Mucosa of stomach (tissue), 1 donor: ENCODE measurements at regions not wholly inside any gene's neighbourhood (a gene's known extent, or its start where the extent isn't known, plus 50 kb on each side); places are given as distances from the start of the nearest gene placed in this dataset.
A peak's percentile ranks its signal among the peaks of the same experiment; 100 is the strongest.

ENCODE experiments used
- H3K27me3 ChIP-seq: one replicate; pipeline ENCODE4 v1.7.0; 2013; ENCODE audit warnings: mild to moderate bottlenecking, low read length; ENCODE audit not compliant: control insufficient read depth, insufficient read depth
- H3K36me3 ChIP-seq: one replicate; pipeline ENCODE4 v1.7.0; 2013; ENCODE audit warnings: low read length; ENCODE audit not compliant: control insufficient read depth, insufficient read depth
- H3K4me1 ChIP-seq: one replicate; pipeline ENCODE4 v1.7.0; 2013; ENCODE audit warnings: mild to moderate bottlenecking, low read length; ENCODE audit not compliant: control insufficient read depth, insufficient read depth
- H3K4me3 ChIP-seq: one replicate; pipeline ENCODE4 v1.7.0; 2013; ENCODE audit warnings: low read length
- H3K9ac ChIP-seq: one replicate; pipeline ENCODE4 v1.7.0; 2013; ENCODE audit warnings: mild to moderate bottlenecking, low read length, moderate library complexity
- H3K9me3 ChIP-seq: one replicate; pipeline ENCODE4 v1.7.0; 2013; ENCODE audit warnings: mild to moderate bottlenecking, low read length, moderate library complexity; ENCODE audit not compliant: control insufficient read depth
- donor health status: Pancreatic carcinoma.

DNA sequence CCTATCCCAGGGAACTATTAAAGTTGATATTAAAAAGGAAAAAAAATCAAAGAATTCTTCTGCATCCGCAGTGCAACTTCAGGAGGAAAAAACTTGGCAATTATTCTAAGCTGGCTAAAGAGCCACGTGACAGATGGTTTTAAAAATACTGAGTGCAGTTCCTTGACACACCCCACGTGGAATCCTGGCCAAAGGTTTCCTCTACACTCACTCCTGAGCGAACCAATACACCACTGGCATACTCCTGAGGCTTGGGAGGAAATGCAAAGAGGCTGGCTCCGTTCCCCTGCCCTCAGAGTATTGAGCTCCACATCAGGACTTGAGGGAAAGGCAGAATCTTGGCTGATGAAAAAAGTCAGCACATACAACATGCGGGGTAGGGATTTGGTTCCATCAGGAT lies 133.8 kb upstream of the ATP6AP2 start:
- Histone ChIP-seq H3K9me3 (no peaks in the 10 kb centered on the region), H3K4me3 (no peak overlapping the region), H3K27me3 (no peaks in the 10 kb centered on the region), H3K36me3 (no peaks in the 10 kb centered on the region), H3K9ac (no peak overlapping the region), H3K4me1 (peaks cover 5% of the 10 kb centered on the region)

DNA sequence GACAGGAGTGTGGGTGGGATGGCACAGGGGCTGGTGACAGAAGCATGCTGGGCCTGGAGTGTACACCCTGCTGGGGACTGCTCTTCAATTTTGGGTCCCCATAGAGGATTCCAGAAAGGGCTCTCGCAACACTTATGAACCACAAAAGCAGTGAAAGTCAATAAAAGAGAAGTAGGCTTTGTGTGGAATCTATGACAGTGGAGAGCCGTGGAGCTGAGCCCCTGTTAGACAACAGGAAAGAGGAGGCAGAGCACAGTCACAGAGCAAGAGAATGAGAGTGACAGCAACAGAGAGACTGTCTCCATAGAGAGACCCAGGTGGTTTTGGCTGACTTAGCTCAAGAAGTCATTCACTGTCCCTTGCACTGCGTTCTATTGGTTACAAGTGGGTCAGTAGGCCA lies 135.1 kb upstream of the ATP6AP2 start:
- H3K4me3 ChIP-seq = no peak overlapping the region
- no peak overlapping the region for H3K9ac ChIP-seq
- H3K27me3 ChIP-seq = no peaks in the 10 kb centered on the region
- H3K4me1 ChIP-seq = peaks cover 5% of the 10 kb centered on the region
- no peaks in the 10 kb centered on the region for H3K9me3 ChIP-seq
- no peaks in the 10 kb centered on the region for H3K36me3 ChIP-seq

DNA sequence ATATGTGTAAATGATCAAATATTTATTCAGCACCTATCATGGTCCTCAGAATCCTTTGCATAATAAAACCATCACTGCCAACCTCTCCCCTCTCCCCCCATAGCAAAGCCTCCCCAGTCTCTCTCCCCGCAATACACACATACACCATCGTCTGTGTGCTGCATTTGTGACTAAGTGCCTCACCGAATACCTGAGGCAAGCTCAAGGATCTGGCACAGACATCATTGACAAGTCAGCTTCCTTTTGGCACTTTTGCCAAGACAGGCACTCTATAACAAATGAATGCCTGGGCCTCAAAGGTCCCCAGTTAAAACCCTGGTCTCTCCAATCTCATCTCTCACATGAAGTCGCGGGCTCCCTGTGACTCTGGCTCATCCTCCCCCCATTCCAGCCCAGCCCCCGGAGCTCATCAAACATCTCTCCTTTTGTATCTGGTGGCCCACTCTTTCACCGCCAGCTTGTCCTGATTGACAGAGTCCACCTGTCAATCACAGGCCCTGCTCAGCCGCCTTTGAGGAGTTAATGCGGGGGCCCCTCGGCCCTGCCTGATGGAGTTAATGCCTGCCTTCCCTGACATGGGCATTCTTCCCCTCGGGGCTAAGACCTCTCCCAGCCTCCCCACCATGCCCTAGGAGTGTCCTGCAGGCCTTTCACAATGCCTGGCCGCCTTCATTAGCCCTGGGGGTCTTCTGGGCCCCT lies 135.8 kb upstream of the ATP6AP2 start:
- Histone ChIP-seq H3K4me1 (peaks cover 5% of the 10 kb centered on the region), H3K9me3 (no peaks in the 10 kb centered on the region), H3K27me3 (no peaks in the 10 kb centered on the region), H3K9ac (no peak overlapping the region), H3K36me3 (no peaks in the 10 kb centered on the region), H3K4me3 (no peak overlapping the region)

DNA sequence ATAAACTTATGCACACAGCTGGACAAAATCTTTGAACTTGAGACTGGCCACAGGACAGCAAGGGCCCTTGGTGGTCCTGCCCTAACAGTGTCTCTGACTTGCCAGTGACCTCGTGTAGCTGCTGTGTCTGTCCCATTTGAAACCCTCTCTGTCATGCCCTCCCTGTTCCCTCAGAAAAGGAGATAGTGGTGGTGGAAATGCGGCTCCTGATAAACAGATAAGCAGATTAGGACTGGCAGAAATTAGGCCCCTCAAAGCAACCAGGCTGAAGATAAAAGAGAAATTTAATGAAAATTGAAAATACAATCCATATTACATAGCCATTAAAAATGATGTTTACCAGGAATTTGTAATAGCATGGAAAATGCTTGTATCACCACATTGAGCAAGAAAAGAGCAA lies 136.6 kb upstream of the ATP6AP2 start:
- Histone ChIP-seq H3K4me3 (no peak overlapping the region), H3K4me1 (peaks cover 5% of the 10 kb centered on the region), H3K36me3 (no peaks in the 10 kb centered on the region), H3K27me3 (no peaks in the 10 kb centered on the region), H3K9ac (no peak overlapping the region), H3K9me3 (no peaks in the 10 kb centered on the region)

DNA sequence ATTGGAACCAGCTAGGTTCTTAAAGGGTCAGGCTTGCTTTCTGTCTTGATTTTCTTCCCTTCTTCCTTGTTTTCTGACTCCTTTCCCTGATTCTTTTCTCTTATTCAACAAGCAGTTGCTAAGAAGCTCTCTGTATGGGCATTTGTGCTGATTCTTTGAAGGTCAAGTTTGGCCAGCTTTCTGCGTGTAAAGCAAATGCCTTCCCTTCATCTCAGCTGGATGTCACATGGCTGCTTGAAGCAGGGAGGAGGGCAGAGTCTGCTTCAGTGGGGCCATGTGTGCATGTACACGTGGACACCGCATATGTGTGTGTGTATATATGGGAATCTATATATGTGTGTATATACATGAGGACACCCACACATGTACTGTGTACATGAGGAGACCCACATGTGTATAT lies 139.9 kb upstream of the ATP6AP2 start:
- H3K27me3 ChIP-seq = no peaks in the 10 kb centered on the region
- no peaks in the 10 kb centered on the region for H3K4me1 ChIP-seq
- H3K9ac ChIP-seq = no peak overlapping the region
- no peaks in the 10 kb centered on the region for H3K36me3 ChIP-seq
- no peaks in the 10 kb centered on the region for H3K9me3 ChIP-seq
- no peak overlapping the region for H3K4me3 ChIP-seq

DNA sequence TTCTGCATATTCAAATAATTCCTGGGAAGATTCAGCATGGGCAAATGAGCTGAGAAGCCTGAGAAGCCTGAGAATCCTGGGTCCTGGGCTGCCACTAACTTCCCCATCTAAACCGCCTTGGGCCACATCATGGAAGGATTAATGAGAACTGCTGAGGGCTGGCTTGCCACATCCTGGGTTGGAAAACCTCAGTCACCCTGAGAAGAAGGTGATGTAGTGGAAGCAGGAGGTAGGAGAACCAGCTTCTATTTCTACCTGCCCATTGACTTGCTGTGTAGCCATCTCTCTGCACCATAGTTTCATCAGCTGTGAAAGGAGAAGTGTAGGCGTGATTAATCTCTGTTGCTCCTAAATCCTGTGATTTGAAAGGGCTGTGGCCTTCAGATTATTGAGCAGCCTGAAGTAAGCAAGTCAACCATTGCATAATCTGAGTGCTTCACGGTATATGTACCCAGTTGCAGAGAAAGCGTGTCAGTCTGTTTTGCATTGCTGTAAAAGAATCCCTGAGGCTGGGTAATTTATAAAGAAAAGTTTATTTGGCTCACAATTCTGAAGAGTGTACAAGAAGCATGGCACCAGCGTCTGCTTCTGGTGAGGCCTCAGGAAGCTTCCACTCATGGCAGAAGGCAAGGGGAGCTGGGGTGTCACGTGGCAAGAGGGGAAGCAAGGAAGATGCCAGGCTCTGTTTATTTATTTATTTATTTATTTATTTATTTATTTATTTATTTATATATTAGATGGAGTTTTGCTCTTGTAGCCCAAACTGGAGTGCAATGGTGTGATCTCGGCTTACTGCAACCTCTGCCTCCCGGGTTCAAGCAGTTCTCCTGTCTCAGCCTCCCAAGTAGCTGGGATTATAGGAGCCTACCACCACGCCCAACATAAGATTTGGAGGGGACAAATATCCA lies 140.9 kb upstream of the ATP6AP2 start:
- Histone ChIP-seq H3K9me3 (no peaks in the 10 kb centered on the region), H3K27me3 (no peaks in the 10 kb centered on the region), H3K4me1 (peaks cover 3% of the 10 kb centered on the region), H3K36me3 (no peaks in the 10 kb centered on the region), H3K4me3 (no peak overlapping the region), H3K9ac (no peak overlapping the region)

DNA sequence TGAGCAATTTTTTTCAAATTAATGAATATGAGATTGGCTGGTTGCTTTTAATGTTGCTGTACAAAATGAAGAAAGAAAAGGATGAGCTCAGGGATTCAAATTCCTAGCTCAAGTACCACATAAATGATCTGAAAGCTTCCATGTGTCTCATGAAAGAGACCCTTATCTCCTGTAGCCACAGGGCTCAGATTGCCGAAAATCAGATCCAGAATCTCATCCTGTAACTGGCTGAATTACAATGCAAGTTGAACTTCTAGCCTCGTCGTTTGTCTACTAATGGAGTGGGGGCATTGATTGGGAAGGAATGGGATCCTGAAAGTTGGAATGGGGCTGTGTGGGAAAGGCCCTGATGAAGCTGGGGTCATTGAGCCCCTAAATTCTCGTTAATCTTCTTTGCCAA lies 143.4 kb upstream of the ATP6AP2 start:
- Histone ChIP-seq H3K27me3 (no peaks in the 10 kb centered on the region), H3K4me1 (peaks cover 7% of the 10 kb centered on the region)

DNA sequence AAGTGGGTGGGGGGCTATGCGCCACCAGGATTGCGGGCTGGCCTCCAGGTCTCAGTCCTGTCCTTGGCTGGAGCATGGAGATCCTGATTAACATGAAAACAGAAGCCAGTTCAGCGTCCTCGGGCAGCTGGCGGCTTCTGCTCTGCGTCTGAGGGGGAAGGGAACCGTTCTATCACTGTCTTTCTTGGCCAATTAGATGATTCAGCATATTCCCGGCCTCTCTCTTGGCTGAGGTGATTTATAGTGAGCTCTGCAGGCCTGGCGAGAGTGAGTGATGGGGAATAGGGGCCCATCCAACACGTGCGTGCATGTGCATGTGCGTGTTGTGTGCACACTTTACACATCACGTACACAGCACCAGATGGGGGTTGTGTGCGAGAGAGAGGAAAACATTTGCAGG lies 145.8 kb upstream of the ATP6AP2 start:
- H3K36me3 ChIP-seq = no peaks in the 10 kb centered on the region
- peaks cover 7% of the 10 kb centered on the region for H3K4me1 ChIP-seq
- H3K9me3 ChIP-seq = no peaks in the 10 kb centered on the region
- peak overlapping the region; percentile 8 for H3K9ac ChIP-seq
- H3K27me3 ChIP-seq = no peaks in the 10 kb centered on the region
- H3K4me3 ChIP-seq = no peak overlapping the region

More for the DNA sequence above, 143.4 kb upstream of the ATP6AP2 start:
- H3K9ac ChIP-seq = no peak overlapping the region
- no peaks in the 10 kb centered on the region for H3K36me3 ChIP-seq
- no peak overlapping the region for H3K4me3 ChIP-seq
- H3K9me3 ChIP-seq = no peaks in the 10 kb centered on the region

DNA sequence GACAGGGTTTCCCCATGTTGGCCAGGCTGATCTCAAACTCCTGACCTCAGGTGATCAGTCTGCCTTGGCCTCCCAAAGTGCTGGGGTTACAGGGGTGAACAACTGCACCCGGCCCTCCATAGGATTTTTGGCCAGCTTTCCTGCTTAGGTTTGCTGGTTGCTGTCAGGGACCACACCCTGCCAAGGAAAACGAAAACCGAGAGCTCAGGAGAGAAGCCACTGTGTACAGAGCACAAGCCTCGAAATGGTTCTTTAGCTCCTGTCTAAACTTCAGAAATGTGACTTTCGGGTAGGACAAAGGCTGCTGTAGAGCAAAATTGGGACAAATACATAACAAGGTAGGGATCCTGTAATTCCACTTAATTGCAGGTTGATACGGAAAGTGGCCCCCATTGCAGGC lies 146.3 kb upstream of the ATP6AP2 start:
- no peak overlapping the region for H3K4me3 ChIP-seq
- peak overlapping the region; percentile 8 for H3K9ac ChIP-seq

DNA sequence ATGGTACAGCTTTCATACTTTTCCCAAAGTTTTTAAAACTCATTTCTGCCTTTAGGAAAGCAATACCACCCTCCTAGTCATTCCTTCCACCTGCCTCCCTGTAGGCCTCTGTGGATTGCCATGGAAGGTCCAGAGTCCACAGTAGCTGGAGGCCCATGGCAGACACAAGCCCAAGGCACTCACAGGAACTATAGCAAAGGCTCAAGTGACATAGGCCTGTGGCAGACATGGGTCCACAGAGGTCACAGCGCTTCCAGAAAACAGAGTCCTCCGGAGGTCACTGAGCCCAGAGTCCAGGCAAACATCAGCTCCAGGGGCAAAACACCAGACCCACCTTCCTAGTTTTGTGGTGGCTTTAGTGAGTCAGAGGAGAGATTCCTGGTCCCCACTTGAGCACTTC lies 147.6 kb upstream of the ATP6AP2 start:
- Histone ChIP-seq H3K4me1 (peaks cover 7% of the 10 kb centered on the region), H3K4me3 (no peak overlapping the region), H3K9me3 (no peaks in the 10 kb centered on the region), H3K36me3 (no peaks in the 10 kb centered on the region), H3K9ac (no peak overlapping the region), H3K27me3 (no peaks in the 10 kb centered on the region)

More for the DNA sequence above, 146.3 kb upstream of the ATP6AP2 start:
- Histone ChIP-seq H3K36me3 (no peaks in the 10 kb centered on the region), H3K27me3 (no peaks in the 10 kb centered on the region), H3K4me1 (peaks cover 7% of the 10 kb centered on the region), H3K9me3 (no peaks in the 10 kb centered on the region)

DNA sequence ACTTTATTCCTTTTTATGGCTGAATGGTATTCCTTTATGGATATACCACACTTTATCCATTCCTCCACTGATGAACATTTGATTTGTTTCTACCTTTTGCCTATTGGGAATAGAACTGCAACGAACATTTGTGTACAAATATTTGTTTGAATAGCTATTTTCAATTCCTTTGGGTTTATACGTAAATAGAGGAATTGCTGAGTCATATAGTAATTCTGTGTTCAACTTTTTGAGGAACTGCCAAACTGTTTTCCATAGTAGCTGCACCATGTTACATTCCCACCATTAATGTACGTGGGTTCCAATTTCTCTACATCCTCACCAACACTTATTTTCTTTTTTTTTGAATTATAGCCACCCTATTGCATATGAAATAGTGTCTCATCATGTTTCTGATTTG lies 156.5 kb upstream of the ATP6AP2 start:
- Histone ChIP-seq H3K27me3 (no peaks in the 10 kb centered on the region), H3K4me3 (no peak overlapping the region), H3K4me1 (no peaks in the 10 kb centered on the region), H3K9me3 (no peaks in the 10 kb centered on the region), H3K9ac (no peak overlapping the region), H3K36me3 (no peaks in the 10 kb centered on the region)

DNA sequence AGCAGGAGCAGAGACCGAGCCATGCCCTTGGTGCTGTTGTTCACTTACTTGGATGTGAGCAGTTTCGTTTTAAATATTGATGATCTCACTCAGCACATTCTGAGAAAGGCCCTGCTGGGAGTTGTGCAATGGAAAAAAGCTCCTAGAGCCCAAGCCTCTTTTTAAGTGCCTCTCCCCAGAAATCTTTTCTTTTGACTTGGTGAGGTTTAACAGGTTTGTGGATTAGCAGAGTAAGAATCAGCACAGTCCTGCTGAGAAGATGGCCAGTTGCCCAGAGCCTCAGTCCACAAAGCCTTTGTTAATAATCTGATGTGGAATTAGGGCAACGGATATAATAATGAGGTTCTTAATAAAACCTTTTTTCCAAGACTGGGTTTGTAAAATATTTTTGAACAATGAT lies 157.5 kb upstream of the ATP6AP2 start:
- Histone ChIP-seq H3K9me3 (no peaks in the 10 kb centered on the region), H3K9ac (no peak overlapping the region), H3K4me1 (peaks cover 4% of the 10 kb centered on the region), H3K4me3 (no peak overlapping the region), H3K27me3 (no peaks in the 10 kb centered on the region), H3K36me3 (no peaks in the 10 kb centered on the region)
